NCI-H1417 (cell line): ENCODE measurements at regions not wholly inside any gene's neighbourhood (a gene's known extent, or its start where the extent isn't known, plus 50 kb on each side); places are given as distances from the start of the nearest gene placed in this dataset.

Experiments
- DNase-seq, 3 experiments: peaks; one replicate each; lab custom pipeline; 2025; lab: John Stamatoyannopoulos, UW

- no peak for DNase-seq
Observed at GRCh38 chr13:48761256-48761655, 107.5 kb downstream of the CYSLTR2 start.

DNA sequence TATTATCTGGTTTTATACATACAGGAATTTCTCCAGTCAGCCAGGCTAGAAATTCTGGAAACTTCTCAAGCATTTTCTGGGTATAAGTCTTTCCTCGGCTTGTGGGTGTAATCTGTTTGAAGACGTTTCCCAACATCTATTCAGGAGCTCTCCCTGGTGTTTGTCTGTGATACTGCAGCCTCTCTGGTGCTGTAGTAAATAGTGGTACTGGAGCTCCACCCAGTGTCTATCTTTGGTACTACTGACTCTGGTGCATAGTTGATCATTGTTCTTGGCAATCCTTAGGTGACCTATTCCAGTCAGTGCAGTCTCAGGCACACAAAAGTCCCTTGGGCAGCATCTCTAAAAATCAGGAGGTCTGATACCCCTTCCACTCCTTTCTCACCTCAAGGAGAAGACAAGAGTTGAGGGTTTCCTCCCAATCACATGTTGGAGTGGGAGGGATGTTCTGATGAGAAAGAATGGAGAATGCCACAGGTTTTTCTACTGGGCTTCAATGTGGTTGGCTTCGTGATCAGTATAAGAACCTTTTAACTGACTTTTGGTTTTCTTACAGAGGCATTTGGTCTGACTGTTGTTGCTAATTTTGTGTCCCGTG, 115.5 kb downstream of the CYSLTR2 start:
- peak; percentile 71 to 90 (median 82) for DNase-seq

DNA sequence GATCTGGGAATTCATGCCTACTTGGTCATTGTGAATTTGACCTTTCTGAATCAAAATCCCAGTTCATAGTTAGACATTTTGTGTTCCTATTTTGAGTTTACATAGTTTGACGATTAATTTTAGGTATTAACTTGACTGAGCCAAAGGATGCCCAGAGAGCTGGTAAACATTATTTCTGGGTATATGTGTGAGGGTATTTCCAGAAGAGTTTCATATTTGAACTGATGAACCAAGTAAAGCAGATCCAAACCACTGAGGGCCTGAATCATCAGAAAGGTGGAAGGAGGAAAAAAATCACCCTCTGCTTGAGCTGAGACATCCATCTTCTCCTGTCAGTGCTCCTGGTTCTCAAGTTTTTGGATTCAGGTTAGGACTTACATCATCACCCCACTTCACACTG, 116.6 kb downstream of the CYSLTR2 start:
- DNase-seq, result no peak

- no peak for DNase-seq
Observed at GRCh38 chr13:48772908-48773307, 119.2 kb downstream of the CYSLTR2 start.

GRCh38 chr13:48773531-48774275, 120.0 kb downstream of the CYSLTR2 start:
- no peak for DNase-seq

DNA sequence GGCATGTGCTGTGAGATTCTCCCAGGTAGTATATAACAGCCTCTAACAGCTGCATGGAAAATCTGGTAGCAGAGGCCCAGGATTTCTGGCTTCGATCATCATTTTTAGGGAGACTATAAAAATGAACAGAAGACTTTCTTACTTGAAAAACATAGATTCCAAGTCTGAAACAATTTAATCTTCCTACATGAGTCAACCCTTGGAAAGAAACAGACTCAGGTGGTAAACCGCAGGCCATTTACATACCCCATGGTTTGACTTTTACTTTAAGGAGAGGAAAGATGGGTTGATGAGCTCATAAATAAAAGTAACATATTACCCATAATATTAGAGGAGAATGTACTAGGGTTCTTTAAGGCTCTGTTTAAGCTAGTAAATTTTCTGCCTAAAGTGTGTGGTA, 121.6 kb downstream of the CYSLTR2 start:
- no peak for DNase-seq

DNA sequence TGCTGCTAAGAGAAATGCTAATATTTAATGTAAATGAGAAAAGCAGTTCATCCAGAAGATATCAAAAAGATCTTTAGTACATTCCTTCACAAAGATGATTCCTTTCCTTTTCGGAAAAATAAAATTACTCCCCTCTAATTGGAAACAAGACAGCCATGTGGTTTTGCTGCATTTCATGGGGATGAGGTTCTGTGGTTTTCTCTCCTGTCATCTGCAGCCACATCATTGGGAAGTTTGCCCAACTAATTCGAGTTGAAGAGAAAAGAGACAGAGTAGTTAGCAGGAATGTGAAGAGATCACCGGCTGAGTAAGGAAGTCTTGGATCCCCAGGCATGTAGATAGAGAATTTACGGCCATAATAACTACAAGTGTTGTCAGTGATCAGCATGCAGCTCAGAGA, 122.1 kb downstream of the CYSLTR2 start:
- DNase-seq, result no peak

- DNase-seq, result no peak
Observed at GRCh38 chr13:48776401-48776800, 122.7 kb downstream of the CYSLTR2 start.

DNA sequence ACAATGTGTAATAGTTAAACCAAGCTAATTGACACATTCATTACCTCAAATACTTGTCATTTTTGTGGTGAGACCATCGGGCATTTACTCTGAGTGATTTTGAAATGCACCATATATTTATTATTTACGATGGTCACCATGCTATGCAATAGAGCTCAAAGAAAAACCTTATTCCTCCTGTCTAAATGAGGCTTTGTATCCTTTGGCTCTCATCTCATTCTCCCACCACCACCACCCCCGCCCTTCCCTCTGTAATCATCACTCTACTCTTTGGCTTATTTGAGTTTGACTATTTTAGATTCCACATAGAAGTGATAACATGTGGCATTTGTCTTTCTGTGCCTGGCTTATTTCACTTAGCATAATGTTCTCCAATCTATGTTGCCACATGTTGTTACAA, 124.9 kb downstream of the CYSLTR2 start:
- no peak for DNase-seq

- no peak for DNase-seq
Observed at GRCh38 chr13:48780713-48781341, 127.1 kb downstream of the CYSLTR2 start.

- DNase-seq, result no peak
Observed at GRCh38 chr13:48782429-48782840, 128.7 kb downstream of the CYSLTR2 start.

- DNase-seq, result peak in 1 of 3 experiments; percentile 1
Observed at GRCh38 chr13:48783181-48783630, 129.5 kb downstream of the CYSLTR2 start.

- no peak for DNase-seq
Observed at GRCh38 chr13:48783695-48784230, 130.0 kb downstream of the CYSLTR2 start.

- no peak for DNase-seq
Observed at GRCh38 chr13:48784916-48785548, 131.3 kb downstream of the CYSLTR2 start.

DNA sequence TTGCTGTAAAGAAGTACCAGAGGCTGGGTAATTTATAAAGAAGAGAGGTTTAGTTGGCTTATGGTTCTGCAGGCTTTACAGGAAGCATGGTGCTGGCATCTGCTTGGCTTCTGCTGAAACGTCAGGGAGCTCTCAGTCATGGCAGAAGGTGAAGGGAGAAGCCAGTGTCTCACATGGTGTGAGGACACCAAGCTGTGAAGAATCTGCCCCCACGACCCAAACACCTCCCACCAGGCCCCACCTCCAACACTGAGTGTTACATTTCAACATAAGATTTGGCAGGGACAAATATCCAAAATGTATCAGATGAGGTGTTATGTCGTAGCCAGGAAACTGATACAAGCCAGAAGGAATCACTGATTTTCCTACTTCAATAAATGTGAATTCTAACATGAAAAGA, 136.5 kb downstream of the CYSLTR2 start:
- DNase-seq, result no peak

DNA sequence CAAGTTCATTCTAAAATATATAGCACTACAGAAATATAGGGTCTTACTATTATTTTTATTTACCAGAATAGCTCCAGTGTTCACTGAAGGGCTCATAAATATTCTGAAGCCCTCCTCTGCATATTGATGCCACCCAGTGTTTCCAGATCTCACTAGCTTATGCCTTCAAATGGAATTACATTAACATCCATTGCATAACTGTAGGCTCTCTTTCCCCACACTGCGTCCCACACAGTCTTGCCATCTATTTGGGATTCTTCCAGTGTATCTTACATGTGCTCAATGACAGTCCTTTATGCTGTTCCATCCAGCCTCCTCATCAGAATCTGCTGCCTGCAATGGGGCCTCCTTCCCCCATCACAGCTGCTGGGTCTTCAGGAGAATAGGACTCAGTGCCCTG, 137.2 kb downstream of the CYSLTR2 start:
- DNase-seq, result no peak

DNA sequence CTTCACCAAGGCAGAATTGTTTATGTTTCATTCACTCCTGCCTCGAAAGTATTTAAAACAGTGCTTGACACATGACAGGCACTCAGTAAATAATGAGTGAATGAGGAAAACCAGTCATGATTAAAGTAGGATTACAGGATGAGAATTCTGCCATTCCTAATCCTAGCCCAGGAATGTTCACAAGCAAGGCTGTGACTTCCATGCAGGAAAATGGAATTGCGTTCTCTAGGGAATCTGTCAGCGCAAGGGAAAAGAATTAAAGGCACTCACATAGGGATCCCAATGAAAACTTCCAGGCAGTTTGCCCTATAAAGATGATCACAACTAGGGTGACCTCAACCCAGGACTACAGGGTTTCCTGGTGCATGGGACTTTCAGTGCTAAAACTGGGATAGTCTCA, 143.4 kb downstream of the CYSLTR2 start:
- no peak for DNase-seq

DNA sequence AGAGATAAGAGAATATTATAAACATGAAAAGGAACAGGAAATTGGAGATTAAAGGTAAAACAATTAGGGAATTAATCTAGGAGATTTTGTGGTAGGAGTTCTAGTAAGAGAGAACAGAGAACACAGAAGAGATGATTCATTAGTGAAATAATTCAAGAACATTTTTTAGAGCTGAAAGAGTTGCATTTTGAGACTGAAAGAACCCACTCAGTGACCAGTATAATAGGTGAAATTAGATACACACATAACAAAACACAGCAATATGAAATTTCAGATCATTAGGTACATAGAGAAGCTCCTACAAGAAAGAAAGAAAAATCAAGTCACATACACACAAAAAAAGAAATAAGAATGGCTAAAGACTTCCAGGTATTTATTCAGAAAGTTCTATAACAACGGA, 144.0 kb downstream of the CYSLTR2 start:
- DNase-seq, result no peak

DNA sequence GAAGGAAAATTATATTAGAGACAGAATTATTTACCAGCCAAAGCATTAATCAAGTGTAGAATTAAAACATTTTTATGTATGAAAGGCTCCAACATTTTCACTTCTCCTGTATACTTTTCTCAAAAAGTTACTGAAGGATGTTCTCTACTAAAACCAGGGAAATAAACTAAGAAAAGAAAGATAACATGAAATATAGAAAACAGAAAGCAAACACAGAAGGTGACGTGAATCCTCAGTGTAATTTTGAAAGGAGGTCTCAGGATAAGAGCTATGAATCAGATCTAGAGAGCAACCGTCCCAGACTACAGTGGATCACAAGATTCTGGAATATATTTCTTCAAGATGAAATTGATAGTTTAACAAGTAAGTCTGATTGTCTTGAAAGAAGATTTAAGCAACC, 144.5 kb downstream of the CYSLTR2 start:
- no peak for DNase-seq

DNA sequence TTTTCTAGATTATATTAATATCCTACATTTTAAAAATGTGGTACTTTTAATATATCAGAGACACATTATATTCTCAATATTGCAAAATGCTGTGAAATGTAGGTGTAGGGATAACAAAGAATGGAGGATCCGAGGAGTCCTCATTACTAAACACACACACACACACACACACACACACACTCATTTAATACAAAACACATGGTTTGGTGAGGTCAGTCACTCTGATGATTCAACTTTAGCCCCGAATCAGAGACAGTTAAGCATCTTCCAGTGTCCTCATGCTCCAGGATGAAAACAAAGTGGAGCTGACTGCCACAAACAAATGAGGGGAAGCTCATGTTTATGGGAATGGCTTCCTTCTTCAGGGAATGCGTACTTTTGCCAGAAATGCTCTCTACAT, 147.5 kb downstream of the CYSLTR2 start:
- DNase-seq, result no peak

DNA sequence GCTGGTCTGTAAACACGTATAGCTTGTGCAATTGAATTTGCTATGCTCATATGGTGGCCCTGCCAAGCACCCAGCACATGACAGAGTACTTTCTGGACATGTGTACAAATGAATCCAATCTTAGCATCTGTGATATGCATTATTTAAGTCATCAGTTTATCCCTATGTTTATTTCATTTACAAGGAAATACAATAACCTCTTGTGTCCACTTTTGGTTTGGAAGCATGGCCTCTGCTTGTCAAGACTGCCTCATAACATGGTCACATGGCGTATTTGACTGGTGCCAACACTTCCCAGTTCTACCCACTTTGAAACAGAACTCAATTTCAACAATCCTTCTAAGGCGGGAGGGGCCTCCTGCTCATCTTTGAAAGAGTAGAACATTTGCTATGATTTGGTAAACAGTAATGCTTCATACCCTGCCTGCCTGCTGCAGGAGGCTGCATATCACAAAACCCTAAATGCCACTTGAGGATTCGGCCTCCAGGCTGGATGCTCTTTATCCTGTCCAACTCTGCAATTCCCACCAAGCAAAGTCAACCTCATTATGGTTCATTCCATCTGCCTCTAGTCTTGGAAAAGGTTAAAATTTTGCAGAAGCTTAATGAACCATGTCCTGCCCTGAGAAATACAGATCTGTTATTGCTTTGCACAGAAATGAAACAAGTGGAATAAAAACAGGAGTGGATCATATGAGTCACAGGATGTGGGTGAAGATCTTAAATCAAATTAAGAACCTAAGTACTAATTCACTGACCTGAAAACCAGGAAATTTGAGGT, 151.3 kb downstream of the CYSLTR2 start:
- peak in 1 of 3 experiments; percentile 20 for DNase-seq

- DNase-seq, result no peak
Observed at GRCh38 chr13:48806522-48806921, 152.8 kb downstream of the CYSLTR2 start.
